AG04449 (cell line): ENCODE measurements at regions not wholly inside any gene's neighbourhood (a gene's known extent, or its start where the extent isn't known, plus 50 kb on each side); places are given as distances from the start of the nearest gene placed in this dataset.

Experiments used
- CTCF ChIA-PET: fragments of 350-600 bp; formaldehyde crosslinking; extraction: SDS; loops from one replicate; lab custom pipeline; 2021; ENCODE audit warnings: antibody characterized with exemption; lab: Yijun Ruan, JAX
- POLR2A ChIA-PET: fragments of 400-600, 350-600 bp; formaldehyde crosslinking; extraction: SDS; loops from one replicate; lab custom pipeline; 2020; ENCODE audit warnings: antibody characterized with exemption, inconsistent platforms; lab: Yijun Ruan, JAX
- DNase-seq: peaks from one replicate; pipeline ENCODE4 v3.0.0-alpha.2; 2010; ENCODE audit warnings: low read depth, low spot score
- H3K4me3 ChIP-seq: 2 replicates; pipeline ENCODE4 v1.5.1; 2011; ENCODE audit warnings: low read depth, mild to moderate bottlenecking, control low read depth, low read length
- TF ChIP-seq, protein P1 (sequence below): IDR thresholded peaks from one replicate; pipeline ENCODE4 v1.5.1; 2011; ENCODE audit warnings: mild to moderate bottlenecking, moderate library complexity, low read length, control low read depth, inconsistent platforms; ENCODE audit not compliant: insufficient read depth; ENCODE audit errors: missing control alignments

DNA sequence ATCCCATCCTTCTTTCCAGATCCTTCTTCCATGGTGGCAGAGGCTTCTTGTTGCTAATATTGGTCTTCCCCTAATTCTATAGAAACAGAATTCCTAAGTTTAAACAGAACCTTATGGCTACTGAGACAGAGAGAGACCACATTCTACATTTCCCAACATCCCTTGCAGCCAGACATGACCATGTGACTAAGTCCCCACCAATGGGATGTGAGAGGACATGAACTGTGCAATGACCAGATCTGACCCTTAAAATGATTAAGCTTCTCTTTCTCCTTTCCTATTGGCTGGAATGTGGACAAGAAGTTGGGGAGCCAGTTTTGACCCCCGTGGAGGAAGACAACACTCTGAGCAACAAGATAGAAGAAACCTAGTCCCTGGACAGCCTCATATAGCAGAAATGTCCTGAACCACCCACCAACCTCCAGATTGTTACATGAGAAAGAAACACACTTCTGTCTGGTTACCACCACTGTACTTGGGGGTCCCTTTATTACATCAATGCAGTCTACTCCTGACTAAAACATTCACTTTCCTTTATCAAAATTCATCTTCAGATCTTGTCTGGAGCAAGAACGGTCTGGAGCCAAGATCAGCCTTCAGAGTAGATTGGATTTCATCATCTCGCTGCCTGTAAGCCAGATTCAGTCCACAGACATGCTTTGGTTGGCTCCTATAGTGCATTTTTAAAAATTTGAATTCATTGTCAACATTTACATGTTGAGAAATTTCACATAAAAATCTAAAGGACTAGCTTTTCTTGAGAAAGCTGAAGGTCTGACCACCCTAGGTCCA lies 183.9 kb downstream of the SHQ1 start:
- ChIA-PET POLR2A (no interaction called here), CTCF (interaction anchor here (1.0 to 2.9 kb wide), 3 partner anchors 11 to 159 kb away, joined by 3 to 17 read pairs (median 6); no protein-coding TSS in a partner anchor)

DNA sequence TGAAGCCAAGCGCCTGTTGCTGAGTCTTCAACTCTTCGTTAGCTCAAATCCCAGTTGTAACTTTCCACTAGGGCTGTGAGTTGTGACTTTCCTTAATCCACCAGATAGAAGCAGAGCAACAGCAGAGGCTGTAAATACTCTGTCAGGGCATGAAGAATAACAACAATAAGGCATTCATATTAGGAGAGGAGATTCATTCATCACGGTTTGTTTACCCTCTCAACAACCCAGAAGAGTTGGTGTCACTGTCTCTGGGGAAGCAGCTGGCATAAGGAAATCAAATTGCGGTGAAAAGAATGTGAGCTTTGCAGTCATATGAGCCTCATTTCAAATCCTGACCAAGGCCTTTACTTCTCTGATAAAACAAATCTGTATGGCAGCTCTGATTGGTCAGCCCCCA lies 184.8 kb downstream of the SHQ1 start:
- DNase-seq, result no peak
- no peak overlapping the region for H3K4me3 ChIP-seq
- TF ChIP-seq, protein P1, sequence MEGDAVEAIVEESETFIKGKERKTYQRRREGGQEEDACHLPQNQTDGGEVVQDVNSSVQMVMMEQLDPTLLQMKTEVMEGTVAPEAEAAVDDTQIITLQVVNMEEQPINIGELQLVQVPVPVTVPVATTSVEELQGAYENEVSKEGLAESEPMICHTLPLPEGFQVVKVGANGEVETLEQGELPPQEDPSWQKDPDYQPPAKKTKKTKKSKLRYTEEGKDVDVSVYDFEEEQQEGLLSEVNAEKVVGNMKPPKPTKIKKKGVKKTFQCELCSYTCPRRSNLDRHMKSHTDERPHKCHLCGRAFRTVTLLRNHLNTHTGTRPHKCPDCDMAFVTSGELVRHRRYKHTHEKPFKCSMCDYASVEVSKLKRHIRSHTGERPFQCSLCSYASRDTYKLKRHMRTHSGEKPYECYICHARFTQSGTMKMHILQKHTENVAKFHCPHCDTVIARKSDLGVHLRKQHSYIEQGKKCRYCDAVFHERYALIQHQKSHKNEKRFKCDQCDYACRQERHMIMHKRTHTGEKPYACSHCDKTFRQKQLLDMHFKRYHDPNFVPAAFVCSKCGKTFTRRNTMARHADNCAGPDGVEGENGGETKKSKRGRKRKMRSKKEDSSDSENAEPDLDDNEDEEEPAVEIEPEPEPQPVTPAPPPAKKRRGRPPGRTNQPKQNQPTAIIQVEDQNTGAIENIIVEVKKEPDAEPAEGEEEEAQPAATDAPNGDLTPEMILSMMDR, result no peak
- ChIA-PET POLR2A (no interaction called here), CTCF (interaction anchor here (1.0 kb wide), 1 partner anchor 160 kb away, joined by 3 read pairs; no protein-coding TSS in a partner anchor)

More for the DNA sequence above, 183.9 kb downstream of the SHQ1 start:
- TF ChIP-seq, protein P1, result no peak
- no peak for DNase-seq
- H3K4me3 ChIP-seq, result no peak overlapping the region

DNA sequence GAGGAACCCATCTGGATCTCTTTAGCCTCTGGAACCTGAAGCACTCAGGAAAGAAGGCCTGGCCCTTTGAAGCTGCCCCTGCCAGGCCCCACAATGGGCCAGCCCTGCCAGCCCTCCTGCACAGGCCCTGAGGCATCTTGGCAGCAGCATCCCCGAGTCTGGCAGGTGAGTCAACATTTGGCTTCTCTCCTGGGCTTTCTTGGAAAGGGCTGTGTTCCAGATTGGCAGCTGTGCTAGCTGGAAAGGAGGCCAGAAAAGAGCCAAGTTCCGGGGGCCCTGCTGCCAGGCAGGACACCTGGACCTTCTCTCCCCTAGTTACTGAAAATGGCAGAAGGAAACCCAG lies 187.2 kb downstream of the SHQ1 start:
- POLR2A ChIA-PET, result no interaction called here

DNA sequence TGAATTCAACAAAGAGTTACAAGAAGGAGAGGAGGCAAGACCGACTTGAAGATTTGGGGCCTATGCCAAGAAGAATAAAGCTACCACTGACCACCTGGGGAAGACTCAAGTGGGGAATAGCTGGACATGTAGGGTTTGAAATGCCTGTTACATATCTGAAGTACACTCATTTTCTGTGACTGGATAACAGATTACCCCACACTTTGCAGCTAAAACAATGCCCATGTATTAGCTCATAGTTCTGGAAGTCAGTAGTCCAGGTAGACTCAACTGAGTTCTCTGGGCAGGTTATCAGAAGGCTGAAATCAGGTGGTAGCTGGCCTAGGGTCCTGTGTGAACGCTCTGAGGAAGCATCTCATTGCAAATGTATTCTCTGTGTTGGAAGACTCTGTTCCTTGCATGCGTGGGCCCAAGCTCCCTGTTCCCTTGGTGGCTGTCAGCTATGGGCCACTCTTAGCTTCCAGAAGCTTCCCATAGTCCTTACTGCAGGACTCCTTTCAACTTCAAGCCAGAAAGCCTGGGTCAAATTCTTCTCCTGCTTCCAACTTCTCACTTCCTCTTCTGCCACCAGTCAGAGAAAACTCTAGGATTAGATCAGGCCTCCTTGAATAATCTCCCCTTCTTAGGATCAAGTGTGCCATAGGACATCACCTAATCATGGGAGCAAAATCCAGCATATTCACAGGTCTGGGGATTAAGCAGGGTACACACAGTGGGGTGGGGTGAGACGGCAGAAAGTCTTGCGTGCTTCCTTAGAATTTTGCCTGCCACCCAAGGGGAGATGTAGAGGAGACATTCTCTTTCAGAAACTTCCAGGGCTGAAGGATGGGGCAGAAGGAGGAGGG lies 187.8 kb downstream of the SHQ1 start:
- TF ChIP-seq, protein P1, result no peak
- POLR2A ChIA-PET, result no interaction called here
- DNase-seq, result no peak

More for the DNA sequence above, 187.2 kb downstream of the SHQ1 start:
- TF ChIP-seq, protein P1, result no peak
- CTCF ChIA-PET, result no interaction called here
- peak; percentile 24 for DNase-seq
- H3K4me3 ChIP-seq, result no peak overlapping the region

DNA sequence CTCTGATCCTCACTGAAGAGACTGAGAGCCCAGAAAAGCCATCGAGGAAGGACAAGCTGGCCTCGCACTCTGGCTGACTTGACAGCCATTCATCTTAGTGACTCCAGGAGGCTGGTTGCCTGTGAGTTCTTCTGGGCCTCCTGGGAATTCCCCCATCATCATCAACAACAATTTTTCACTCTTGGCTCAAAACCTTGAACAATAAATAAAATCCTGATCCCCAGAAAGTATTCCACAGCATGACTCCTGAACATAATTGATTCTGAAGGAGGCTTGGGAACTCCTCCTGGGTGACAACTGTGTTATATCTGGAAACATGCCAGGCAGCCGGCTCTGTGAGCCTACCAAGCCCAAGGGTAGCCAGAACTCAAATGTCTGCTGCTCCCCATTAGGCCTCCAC lies 188.6 kb downstream of the SHQ1 start:
- ChIA-PET POLR2A (no interaction called here), CTCF (no interaction called here)
- TF ChIP-seq, protein P1, result no peak

More for the DNA sequence above, 187.8 kb downstream of the SHQ1 start:
- CTCF ChIA-PET, result interaction anchor here (0.6 kb wide), 1 partner anchor 1761 kb away, joined by 3 read pairs; no protein-coding TSS in a partner anchor
- H3K4me3 ChIP-seq, result no peak overlapping the region

DNA sequence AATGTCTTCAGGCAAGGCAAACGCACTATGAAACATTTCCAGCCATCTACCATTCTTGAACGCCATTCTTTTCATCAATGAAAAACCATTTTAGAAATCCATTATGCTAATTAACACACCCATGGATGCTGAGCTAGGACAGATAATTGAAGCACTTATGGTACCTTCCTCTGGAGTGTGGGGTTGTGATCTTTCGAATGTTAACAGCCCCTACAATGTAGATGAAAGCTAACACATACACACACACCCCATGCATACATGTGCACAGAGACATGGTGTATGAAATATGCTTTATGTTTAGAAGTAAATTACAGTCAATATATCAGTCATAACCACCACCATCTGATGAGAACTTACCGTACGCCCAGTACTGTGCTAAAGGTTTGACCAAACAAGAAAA lies 189.1 kb downstream of the SHQ1 start:
- ChIA-PET POLR2A (no interaction called here), CTCF (no interaction called here)
- TF ChIP-seq, protein P1, result no peak
- DNase-seq, result no peak
- H3K4me3 ChIP-seq, result no peak overlapping the region

More for the DNA sequence above, 188.6 kb downstream of the SHQ1 start:
- DNase-seq, result no peak
- no peak overlapping the region for H3K4me3 ChIP-seq
